SK-N-SH (cell line): ENCODE measurements at regions not wholly inside any gene's neighbourhood (a gene's known extent, or its start where the extent isn't known, plus 50 kb on each side); places are given as distances from the start of the nearest gene placed in this dataset.

Experiments used
- CHD2 ChIP-seq: fragments of 150-350 bp; IDR thresholded peaks from 2 replicates; pipeline ENCODE4 v1.6.1; 2018; ENCODE audit warnings: low read length; ENCODE audit not compliant: partially characterized antibody
- EZH2phosphoT487 ChIP-seq: fragments of 200-600 bp; sonication (generic); IDR thresholded peaks from 2 replicates; pipeline ENCODE4 v1.6.1; 2017; ENCODE audit warnings: low read depth, mixed run types, mild to moderate bottlenecking, antibody characterized with exemption, moderate library complexity, borderline replicate concordance
- FOSL2 ChIP-seq: IDR thresholded peaks from 2 replicates; pipeline ENCODE4 v1.4.0; 2012; ENCODE audit warnings: low read depth, mild to moderate bottlenecking, moderate library complexity, borderline replicate concordance
- JUND ChIP-seq: IDR thresholded peaks from 2 replicates; pipeline ENCODE4 v1.4.0; 2012
- MEF2A ChIP-seq: IDR thresholded peaks from 2 replicates; pipeline ENCODE4 v1.4.0; 2012; ENCODE audit warnings: low read depth, borderline replicate concordance
- POLR2AphosphoS5 ChIP-seq: IDR thresholded peaks from 2 replicates; pipeline ENCODE4 v1.6.1; 2012; ENCODE audit warnings: low read depth, low read length
- RFX5 ChIP-seq: IDR thresholded peaks from 2 replicates; pipeline ENCODE4 v1.6.1; 2012; ENCODE audit warnings: mild to moderate bottlenecking, improper control_type of control experiment, low read length
- SMC3 ChIP-seq: IDR thresholded peaks from 2 replicates; pipeline ENCODE4 v1.6.1; 2012; ENCODE audit warnings: low read depth, low read length, improper control_type of control experiment
- TAF1 ChIP-seq: IDR thresholded peaks from 2 replicates; pipeline ENCODE4 v1.6.1; 2012; ENCODE audit warnings: low read depth, mild to moderate bottlenecking, low read length, moderate library complexity, borderline replicate concordance
- TCF12 ChIP-seq: IDR thresholded peaks from 2 replicates; pipeline ENCODE4 v1.4.0; 2012
- YY1 ChIP-seq: IDR thresholded peaks from 2 replicates; pipeline ENCODE4 v1.4.0; 2012; ENCODE audit warnings: low read depth, mild to moderate bottlenecking
- TF ChIP-seq, protein P1 (sequence below): IDR thresholded peaks from 2 replicates; pipeline ENCODE4 v1.4.0; 2012; ENCODE audit warnings: low read depth, borderline replicate concordance
- TF ChIP-seq, protein P2 (sequence below): fragments of 150-350 bp; IDR thresholded peaks from 2 replicates; pipeline ENCODE4 v1.6.1; 2017; ENCODE audit warnings: antibody characterized with exemption, low read length, low read depth, borderline replicate concordance
- TF ChIP-seq, protein P3 (sequence below): fragments of 200-600 bp; sonication (generic); IDR thresholded peaks from 2 replicates; pipeline ENCODE4 v1.6.1; 2017; ENCODE audit warnings: antibody characterized with exemption, mild to moderate bottlenecking, moderate library complexity

DNA sequence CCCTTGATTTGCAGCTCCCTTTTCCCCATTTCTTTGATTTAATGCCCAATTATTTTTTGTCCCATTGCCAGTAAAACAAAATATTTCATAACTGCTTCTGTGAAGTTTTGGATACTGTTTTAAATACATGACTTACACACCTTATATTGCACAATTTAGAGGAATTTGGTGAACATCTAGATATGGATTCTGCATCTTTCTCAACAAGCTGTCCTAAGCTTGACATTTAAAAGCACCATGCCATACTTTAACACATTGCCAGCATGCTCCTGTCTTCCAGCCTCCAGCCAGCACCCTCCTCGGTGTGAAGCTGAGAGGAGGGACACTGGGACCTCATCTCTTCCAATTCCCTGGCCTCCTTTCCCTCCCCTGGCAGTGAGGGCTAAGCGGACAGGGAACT, 167.6 kb downstream of the SEC16B start:
- TF ChIP-seq RFX5 (no peak), CHD2 (no peak), JUND (no peak), SMC3 (no peak), YY1 (no peak), POLR2AphosphoS5 (no peak), TCF12 (no peak), EZH2phosphoT487 (no peak), FOSL2 (no peak), TAF1 (no peak), MEF2A (no peak)
- TF ChIP-seq, protein P1, sequence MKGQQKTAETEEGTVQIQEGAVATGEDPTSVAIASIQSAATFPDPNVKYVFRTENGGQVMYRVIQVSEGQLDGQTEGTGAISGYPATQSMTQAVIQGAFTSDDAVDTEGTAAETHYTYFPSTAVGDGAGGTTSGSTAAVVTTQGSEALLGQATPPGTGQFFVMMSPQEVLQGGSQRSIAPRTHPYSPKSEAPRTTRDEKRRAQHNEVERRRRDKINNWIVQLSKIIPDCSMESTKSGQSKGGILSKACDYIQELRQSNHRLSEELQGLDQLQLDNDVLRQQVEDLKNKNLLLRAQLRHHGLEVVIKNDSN: no peak
- TF ChIP-seq, protein P2, sequence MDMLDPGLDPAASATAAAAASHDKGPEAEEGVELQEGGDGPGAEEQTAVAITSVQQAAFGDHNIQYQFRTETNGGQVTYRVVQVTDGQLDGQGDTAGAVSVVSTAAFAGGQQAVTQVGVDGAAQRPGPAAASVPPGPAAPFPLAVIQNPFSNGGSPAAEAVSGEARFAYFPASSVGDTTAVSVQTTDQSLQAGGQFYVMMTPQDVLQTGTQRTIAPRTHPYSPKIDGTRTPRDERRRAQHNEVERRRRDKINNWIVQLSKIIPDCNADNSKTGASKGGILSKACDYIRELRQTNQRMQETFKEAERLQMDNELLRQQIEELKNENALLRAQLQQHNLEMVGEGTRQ: no peak
- TF ChIP-seq, protein P3, sequence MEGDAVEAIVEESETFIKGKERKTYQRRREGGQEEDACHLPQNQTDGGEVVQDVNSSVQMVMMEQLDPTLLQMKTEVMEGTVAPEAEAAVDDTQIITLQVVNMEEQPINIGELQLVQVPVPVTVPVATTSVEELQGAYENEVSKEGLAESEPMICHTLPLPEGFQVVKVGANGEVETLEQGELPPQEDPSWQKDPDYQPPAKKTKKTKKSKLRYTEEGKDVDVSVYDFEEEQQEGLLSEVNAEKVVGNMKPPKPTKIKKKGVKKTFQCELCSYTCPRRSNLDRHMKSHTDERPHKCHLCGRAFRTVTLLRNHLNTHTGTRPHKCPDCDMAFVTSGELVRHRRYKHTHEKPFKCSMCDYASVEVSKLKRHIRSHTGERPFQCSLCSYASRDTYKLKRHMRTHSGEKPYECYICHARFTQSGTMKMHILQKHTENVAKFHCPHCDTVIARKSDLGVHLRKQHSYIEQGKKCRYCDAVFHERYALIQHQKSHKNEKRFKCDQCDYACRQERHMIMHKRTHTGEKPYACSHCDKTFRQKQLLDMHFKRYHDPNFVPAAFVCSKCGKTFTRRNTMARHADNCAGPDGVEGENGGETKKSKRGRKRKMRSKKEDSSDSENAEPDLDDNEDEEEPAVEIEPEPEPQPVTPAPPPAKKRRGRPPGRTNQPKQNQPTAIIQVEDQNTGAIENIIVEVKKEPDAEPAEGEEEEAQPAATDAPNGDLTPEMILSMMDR: no peak
